Stimulated activated CD4-positive, alpha-beta T cell treated with anti-CD3 and anti-CD28 coated beads, Interleukin-15, amount 100 ng/mL, for 1 hour (primary cell): ENCODE measurements at regions not wholly inside any gene's neighbourhood (a gene's known extent, or its start where the extent isn't known, plus 50 kb on each side); places are given as distances from the start of the nearest gene placed in this dataset.
"Not testable (repeated sequence)": the region's sequence is repeated elsewhere in the genome, so short reads cannot be mapped to it uniquely, and the experiment has no call there.

Experiments
- DNase-seq, 2 donors: peaks; one replicate each; pipeline ENCODE4 v3.0.0-alpha.2; 2020; ENCODE audit warnings: low read depth in 1 of 2, low spot score in 1 of 2

DNA sequence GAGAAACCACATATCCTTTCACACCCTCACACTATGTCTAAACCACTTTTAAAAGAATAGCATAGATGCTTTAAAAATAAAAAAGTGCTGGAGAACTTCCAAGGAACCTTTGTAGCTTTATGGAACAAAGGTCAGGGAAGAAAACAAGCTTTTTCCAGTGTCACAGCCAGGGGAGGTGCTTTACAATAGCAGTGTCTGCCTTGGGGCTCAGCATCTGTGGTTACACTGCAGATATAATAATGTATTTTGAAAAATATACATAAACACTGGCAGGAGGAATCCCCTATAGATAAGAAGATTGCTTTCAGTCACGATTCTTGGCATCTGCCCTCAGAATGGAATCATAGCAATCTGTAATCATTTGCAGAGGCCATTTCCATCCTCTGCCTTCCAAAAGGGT, 362.4 kb upstream of the LRRC3B start:
- no peak for DNase-seq

- no peak for DNase-seq
Measured at GRCh38 chr3:26264708-26265107, 357.9 kb upstream of the LRRC3B start.

DNA sequence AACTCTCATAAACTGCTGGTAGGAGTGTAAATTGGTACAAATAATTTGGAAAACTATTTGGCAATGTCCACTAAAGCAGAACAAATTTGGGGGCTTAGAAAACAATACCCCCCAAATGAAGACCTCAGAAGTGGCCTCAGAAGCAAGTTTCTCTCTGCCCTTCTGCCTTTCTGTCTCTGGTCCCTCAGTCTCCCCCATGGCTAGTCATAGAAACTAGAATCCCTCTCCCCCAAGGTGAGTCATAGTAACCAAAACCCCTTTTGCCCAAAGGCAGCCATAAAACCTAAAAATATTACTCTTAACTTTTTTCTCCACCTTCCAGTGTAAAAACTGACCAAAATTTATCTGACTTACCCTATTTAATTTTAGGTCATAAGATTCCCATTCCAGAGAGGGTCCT, 350.7 kb upstream of the LRRC3B start:
- DNase-seq = no peak

- no peak for DNase-seq
Measured at GRCh38 chr3:26273196-26273595, 349.4 kb upstream of the LRRC3B start.

- no peak for DNase-seq
Measured at GRCh38 chr3:26279091-26279490, 343.5 kb upstream of the LRRC3B start.

DNA sequence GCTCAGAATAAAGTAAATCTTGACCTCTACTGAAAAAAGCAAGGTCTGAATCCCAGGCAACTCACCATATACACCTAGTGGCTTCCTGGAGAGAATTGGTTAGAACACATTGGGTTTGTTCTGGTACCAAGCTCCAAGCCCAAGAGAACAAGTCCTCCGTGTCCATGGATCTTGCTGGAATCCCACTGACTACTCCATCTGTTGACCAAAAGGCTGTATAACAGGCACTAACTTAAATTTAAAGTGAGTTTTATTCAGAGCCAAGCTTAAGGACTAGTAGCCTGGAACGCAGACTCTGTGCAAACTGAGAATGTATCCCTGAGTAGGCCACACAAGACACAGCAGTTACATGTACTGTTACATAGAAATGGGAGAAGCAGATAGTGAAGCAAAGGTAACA, 342.1 kb upstream of the LRRC3B start:
- no peak for DNase-seq

- no peak for DNase-seq
Measured at GRCh38 chr3:26281284-26281985, 341.1 kb upstream of the LRRC3B start.

GRCh38 chr3:26284503-26284902, 338.1 kb upstream of the LRRC3B start:
- not testable (repeated sequence) for DNase-seq

GRCh38 chr3:26291840-26292239, 330.7 kb upstream of the LRRC3B start:
- DNase-seq = no peak

DNA sequence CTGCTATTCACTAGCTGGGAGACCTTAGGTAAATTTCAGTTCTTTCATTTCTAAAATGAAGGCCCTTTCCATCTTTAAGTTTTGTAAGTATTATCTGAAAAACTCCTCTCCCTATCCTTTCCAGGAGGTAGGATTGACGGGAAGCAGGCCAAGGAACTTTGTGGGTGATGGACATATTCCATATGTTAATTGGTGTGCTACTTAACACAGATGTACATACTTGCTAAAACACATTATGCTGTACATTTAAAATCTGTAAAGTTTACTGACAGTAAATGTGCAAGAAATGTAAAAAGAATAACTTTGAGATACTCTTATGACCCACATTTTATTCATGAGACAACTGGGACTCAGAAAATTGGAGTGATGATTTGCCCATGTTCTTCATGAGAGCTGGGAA, 329.8 kb upstream of the LRRC3B start:
- DNase-seq = no peak

- no peak for DNase-seq
Measured at GRCh38 chr3:26293329-26293844, 329.2 kb upstream of the LRRC3B start.

- no peak for DNase-seq
Measured at GRCh38 chr3:26307192-26307591, 315.4 kb upstream of the LRRC3B start.

DNA sequence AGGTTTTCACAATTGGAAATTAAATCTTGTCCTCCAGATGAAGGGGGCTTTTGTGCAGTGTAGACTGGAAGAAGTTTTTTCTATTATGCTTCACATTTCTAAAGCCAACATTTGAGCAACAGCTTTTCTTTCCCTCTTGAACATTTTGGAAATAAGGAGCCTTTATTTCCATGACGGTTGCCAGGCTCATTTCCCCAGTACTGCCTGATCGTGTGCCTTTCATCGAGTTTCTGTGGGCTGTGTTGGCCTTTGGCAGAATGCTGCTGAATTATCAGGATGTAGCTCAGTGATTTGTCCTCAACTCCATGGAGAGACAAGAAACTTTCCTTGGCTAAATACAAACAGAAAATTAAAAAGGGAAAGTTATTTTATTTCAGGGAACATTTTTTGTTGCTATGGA, 314.8 kb upstream of the LRRC3B start:
- DNase-seq = no peak

DNA sequence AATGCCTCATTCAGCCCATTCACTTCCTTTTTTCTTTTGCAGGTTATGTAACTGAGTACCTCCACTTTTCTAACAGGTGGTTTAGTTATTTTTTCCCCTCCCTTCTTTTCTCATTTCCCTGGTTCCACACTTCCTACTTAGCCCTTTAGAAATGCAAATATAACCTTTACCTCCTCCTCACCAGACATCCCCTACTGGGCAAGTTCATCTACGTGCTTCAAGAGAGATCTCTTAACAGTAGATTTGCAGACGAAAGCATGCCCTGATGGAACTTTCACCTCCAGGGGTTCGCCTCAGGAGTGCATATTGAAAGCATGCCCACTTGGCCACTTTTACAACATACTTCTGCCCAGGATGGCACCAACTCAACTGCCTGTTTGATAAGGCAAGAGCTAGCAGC, 314.1 kb upstream of the LRRC3B start:
- no peak for DNase-seq

- DNase-seq = not testable (repeated sequence)
Measured at GRCh38 chr3:26309536-26309935, 313.0 kb upstream of the LRRC3B start.

- no peak for DNase-seq
Measured at GRCh38 chr3:26312816-26313215, 309.8 kb upstream of the LRRC3B start.

DNA sequence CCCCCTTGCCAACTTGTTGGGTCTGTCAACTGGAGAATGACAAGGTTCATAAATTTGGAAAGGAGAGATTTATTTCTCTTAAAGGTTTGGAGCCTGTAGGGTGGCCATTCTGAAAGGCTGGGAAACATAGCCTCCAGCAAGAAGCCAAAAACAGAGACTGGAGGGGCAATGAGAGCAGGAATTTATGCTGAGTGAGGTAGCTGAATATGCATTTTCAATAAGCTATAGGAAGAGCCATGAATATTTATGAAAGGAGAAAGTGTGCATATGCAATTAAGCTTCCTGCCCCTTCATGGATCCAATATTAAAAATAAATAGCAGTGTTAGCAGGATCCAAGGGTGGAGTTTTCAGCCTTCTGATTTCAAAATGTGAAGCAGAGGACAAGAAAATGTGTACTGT, 306.1 kb upstream of the LRRC3B start:
- no peak for DNase-seq

- DNase-seq = not testable (repeated sequence)
Measured at GRCh38 chr3:26323741-26324140, 298.8 kb upstream of the LRRC3B start.

- no peak for DNase-seq
Measured at GRCh38 chr3:26340001-26340400, 282.6 kb upstream of the LRRC3B start.

GRCh38 chr3:26343647-26344046, 278.9 kb upstream of the LRRC3B start:
- DNase-seq = no peak

GRCh38 chr3:26345613-26346012, 277.0 kb upstream of the LRRC3B start:
- DNase-seq = no peak

DNA sequence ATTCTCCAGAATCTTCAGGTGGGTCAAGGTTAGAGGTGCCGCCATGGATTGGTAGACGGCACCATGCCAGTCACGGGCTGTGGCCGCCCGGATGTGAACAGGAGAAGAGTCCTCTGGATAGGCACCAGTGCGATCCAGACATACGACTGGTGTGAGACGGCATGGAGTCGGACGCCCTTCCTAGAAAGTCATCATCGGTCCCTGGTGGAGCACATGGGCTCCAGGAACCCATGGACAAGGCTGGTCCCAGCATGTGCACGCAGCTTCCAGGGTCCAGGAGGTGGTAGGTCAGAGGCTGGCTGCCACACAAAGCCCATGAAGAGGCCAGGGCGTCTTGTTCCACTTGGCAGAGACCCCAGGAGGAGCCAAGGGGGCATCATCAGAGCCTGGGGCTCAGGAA, 276.1 kb upstream of the LRRC3B start:
- DNase-seq = no peak

- DNase-seq = no peak
Measured at GRCh38 chr3:26347150-26347549, 275.4 kb upstream of the LRRC3B start.
